Central memory CD8-positive, alpha-beta T cell (primary cell): ENCODE measurements at regions not wholly inside any gene's neighbourhood (a gene's known extent, or its start where the extent isn't known, plus 50 kb on each side); places are given as distances from the start of the nearest gene placed in this dataset.

Experiments used
- ATAC-seq: fragments of 150-1000 bp; cut with Tn5 transposase; replicated peaks from 2 replicates; pipeline ENCODE4 v1.10.0; 2022; ENCODE audit warnings: mild to moderate bottlenecking, moderate FRiP score, moderate number of reproducible peaks; ENCODE audit not compliant: poor library complexity, severe bottlenecking; ENCODE audit errors: extremely low read depth
- DNase-seq, 2 donors: peaks; one replicate each; pipeline ENCODE4 v3.0.0; 2021; ENCODE audit warnings: low spot score in 2 of 2
- H3K27ac Mint-ChIP-seq: one replicate; pipeline ENCODE4 v1.8.0; 2022; ENCODE audit warnings: low read depth, mild to moderate bottlenecking, moderate library complexity, mixed read lengths
- H3K27me3 Mint-ChIP-seq: one replicate; pipeline ENCODE4 v1.8.0; 2022; ENCODE audit warnings: mixed read lengths
- H3K36me3 Mint-ChIP-seq: one replicate; pipeline ENCODE4 v1.8.0; 2022; ENCODE audit warnings: mild to moderate bottlenecking, moderate library complexity, mixed read lengths; ENCODE audit not compliant: insufficient read depth
- H3K4me1 Mint-ChIP-seq: one replicate; pipeline ENCODE4 v1.8.0; 2022; ENCODE audit warnings: mixed read lengths
- H3K4me3 Mint-ChIP-seq: one replicate; pipeline ENCODE4 v1.8.0; 2022; ENCODE audit warnings: mild to moderate bottlenecking, moderate library complexity, mixed read lengths
- H3K9me3 Mint-ChIP-seq: one replicate; pipeline ENCODE4 v1.8.0; 2022; ENCODE audit warnings: mixed read lengths

- no peak for ATAC-seq
- no peak overlapping the region for H3K27ac Mint-ChIP-seq
- H3K36me3 Mint-ChIP-seq: no peaks in the 10 kb centered on the region
- H3K4me1 Mint-ChIP-seq: no peaks in the 10 kb centered on the region
- H3K27me3 Mint-ChIP-seq: peaks cover 19% of the 10 kb centered on the region
- DNase-seq: no peak
- H3K4me3 Mint-ChIP-seq: no peak overlapping the region
- no peaks in the 10 kb centered on the region for H3K9me3 Mint-ChIP-seq
These were observed 72.8 kb upstream of the SPATA13 start for GRCh38 chr13:24087605-24088225.

- Mint-ChIP-seq H3K9me3 (no peaks in the 10 kb centered on the region), H3K27me3 (peaks cover 19% of the 10 kb centered on the region), H3K27ac (no peak overlapping the region), H3K36me3 (no peaks in the 10 kb centered on the region), H3K4me1 (no peaks in the 10 kb centered on the region), H3K4me3 (no peak overlapping the region)
- DNase-seq (no peak), ATAC-seq (no peak)
These were observed 70.5 kb upstream of the SPATA13 start for GRCh38 chr13:24090049-24090448.

DNA sequence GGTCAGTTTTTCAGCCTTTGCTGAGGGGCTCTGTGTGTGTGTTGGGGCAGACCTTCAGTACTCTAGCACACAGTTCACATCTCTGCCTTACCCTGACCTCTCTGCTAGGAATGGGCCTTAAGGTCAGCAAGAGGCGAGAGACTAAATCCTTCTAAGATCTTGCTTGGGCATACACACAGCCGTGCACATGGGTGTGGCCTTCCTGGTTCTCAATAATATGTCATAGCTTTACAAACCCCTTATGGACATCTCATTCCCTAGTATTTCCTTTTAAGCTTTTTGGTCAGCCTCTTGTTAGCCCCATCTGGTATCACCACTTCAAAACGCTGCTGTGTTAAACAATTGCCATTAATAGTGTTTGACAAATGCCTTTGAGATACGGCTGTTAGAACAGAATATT, 69.4 kb upstream of the SPATA13 start:
- no peak for ATAC-seq
- Mint-ChIP-seq H3K27me3 (peaks cover 10% of the 10 kb centered on the region), H3K4me3 (no peak overlapping the region)

GRCh38 chr13:24092108-24092507, 68.4 kb upstream of the SPATA13 start:
- DNase-seq: no peak
- no peaks in the 10 kb centered on the region for H3K27me3 Mint-ChIP-seq
- no peak overlapping the region for H3K27ac Mint-ChIP-seq
- H3K36me3 Mint-ChIP-seq: no peaks in the 10 kb centered on the region
- H3K9me3 Mint-ChIP-seq: no peaks in the 10 kb centered on the region
- H3K4me3 Mint-ChIP-seq: no peak overlapping the region
- no peaks in the 10 kb centered on the region for H3K4me1 Mint-ChIP-seq
- no peak for ATAC-seq

More for the DNA sequence above, 69.4 kb upstream of the SPATA13 start:
- Mint-ChIP-seq H3K4me1 (no peaks in the 10 kb centered on the region), H3K36me3 (no peaks in the 10 kb centered on the region), H3K9me3 (no peaks in the 10 kb centered on the region), H3K27ac (no peak overlapping the region)
- no peak for DNase-seq

DNA sequence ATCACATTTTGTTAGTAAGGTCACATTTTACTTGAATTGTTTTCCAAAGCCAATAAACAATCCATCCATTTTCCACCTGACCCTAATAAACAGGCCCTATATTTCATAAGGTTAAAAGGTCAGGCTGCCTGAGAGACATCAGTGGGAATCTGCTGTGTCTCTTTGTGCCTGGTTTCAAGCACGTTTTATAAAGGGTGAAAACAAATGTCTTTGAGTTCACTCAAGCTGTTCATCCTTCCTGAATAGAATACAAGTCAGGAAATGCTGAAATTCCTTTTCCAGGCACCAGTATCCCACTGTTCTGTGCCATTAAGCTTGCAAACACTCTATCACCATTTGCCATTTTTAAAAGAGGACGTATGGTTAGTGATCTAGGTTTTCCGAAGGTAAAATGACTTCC, 67.5 kb upstream of the SPATA13 start:
- Mint-ChIP-seq H3K9me3 (no peaks in the 10 kb centered on the region), H3K27ac (no peak overlapping the region), H3K4me3 (no peak overlapping the region), H3K36me3 (no peaks in the 10 kb centered on the region), H3K27me3 (no peaks in the 10 kb centered on the region), H3K4me1 (peaks cover 7% of the 10 kb centered on the region)
- DNase-seq (no peak), ATAC-seq (no peak)

GRCh38 chr13:24096659-24097058, 63.9 kb upstream of the SPATA13 start:
- no peaks in the 10 kb centered on the region for H3K9me3 Mint-ChIP-seq
- no peak for DNase-seq
- H3K27me3 Mint-ChIP-seq: no peaks in the 10 kb centered on the region
- no peak for ATAC-seq
- H3K36me3 Mint-ChIP-seq: peaks cover 1% of the 10 kb centered on the region
- no peak overlapping the region for H3K27ac Mint-ChIP-seq
- H3K4me3 Mint-ChIP-seq: no peak overlapping the region
- peaks cover 7% of the 10 kb centered on the region for H3K4me1 Mint-ChIP-seq

DNA sequence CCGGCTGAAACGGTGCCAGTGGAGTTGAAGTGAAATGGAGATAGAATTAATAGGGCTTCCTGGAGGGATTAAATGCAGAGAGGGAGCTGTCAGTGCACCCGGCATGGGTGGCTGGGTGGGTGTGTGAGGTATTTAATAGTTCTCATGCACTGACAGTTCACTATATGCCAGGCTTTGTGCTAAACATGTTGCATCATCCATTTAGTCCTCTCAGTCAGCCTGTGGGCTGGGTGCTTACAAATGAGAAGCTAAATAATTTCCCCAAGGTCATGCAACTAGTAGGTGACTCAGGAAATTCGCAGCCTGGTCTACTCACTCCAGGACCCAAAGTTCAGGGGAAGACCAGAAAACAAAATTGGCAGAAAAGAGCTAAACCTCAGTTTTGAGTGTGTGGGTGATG, 63.5 kb upstream of the SPATA13 start:
- ATAC-seq (no peak), DNase-seq (no peak)
- Mint-ChIP-seq H3K36me3 (peaks cover 1% of the 10 kb centered on the region), H3K4me1 (peaks cover 7% of the 10 kb centered on the region), H3K9me3 (no peaks in the 10 kb centered on the region), H3K4me3 (peak overlapping the region; percentile 2), H3K27me3 (no peaks in the 10 kb centered on the region), H3K27ac (no peak overlapping the region)

GRCh38 chr13:24097667-24098066, 62.9 kb upstream of the SPATA13 start:
- H3K9me3 Mint-ChIP-seq: no peaks in the 10 kb centered on the region
- no peak for ATAC-seq
- H3K36me3 Mint-ChIP-seq: peaks cover 1% of the 10 kb centered on the region
- H3K27ac Mint-ChIP-seq: no peak overlapping the region
- H3K4me1 Mint-ChIP-seq: peaks cover 7% of the 10 kb centered on the region
- peak overlapping the region; percentile 2 for H3K4me3 Mint-ChIP-seq
- H3K27me3 Mint-ChIP-seq: no peaks in the 10 kb centered on the region
- no peak for DNase-seq

DNA sequence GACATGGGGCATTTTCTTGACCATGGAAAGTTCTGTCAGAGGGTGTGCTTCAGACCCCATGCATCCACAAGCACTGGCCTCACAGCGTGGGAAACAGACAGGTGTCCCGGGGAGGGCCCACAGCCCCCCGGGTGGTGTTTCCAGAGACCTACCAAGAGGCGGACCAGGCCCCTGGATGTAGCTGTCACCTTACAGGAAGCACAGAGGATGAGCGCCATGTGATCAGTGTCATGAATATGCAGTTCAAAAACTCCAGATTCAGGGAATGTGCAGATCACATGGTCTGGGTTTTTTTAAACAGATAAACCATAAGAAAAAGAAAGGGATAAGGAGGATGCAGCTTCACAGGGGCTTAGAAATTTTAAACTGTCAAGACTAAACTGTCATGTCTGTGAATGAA, 61.0 kb upstream of the SPATA13 start:
- peaks cover 7% of the 10 kb centered on the region for H3K4me1 Mint-ChIP-seq
- ATAC-seq: no peak
- no peaks in the 10 kb centered on the region for H3K9me3 Mint-ChIP-seq
- H3K27ac Mint-ChIP-seq: no peak overlapping the region
- H3K36me3 Mint-ChIP-seq: peaks cover 1% of the 10 kb centered on the region
- DNase-seq: no peak
- H3K4me3 Mint-ChIP-seq: no peak overlapping the region
- no peaks in the 10 kb centered on the region for H3K27me3 Mint-ChIP-seq

- no peak overlapping the region for H3K27ac Mint-ChIP-seq
These were observed 60.3 kb upstream of the SPATA13 start for GRCh38 chr13:24100188-24100587.

DNA sequence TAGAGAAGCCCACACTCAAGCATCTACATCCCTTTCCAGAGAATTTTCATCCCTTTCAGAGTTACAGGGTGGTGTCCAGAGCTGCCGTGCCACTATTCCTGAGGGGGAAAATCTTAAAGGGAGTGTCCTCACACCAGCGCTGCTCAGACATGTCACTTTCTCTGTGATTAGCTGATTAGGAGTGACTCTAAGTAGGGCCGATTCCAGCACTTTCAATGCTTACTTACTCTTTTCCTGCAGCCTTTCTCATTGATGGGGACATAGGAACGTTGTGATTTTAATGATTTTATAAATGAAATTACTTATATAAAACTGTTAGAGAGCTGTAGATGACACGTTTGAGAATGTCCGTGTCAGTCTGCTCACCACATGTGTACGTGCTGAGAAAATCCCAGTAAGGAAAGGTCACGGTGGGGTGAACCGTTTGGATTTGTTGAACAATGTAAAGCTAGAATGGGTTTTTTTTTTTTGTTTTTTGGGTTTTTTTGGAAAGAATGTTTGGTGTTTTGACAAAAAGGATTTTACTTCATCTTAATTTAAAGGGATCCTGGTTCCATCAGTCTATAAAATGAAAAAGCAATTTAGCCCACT, 56.6 kb upstream of the SPATA13 start:
- ATAC-seq (no peak), DNase-seq (no peak)
- Mint-ChIP-seq H3K4me3 (no peak overlapping the region), H3K27me3 (no peaks in the 10 kb centered on the region), H3K27ac (no peak overlapping the region), H3K4me1 (no peaks in the 10 kb centered on the region), H3K36me3 (peaks cover 1% of the 10 kb centered on the region), H3K9me3 (no peaks in the 10 kb centered on the region)

More at GRCh38 chr13:24100188-24100587, 60.3 kb upstream of the SPATA13 start:
- Mint-ChIP-seq H3K4me1 (peaks cover 7% of the 10 kb centered on the region), H3K36me3 (peaks cover 1% of the 10 kb centered on the region), H3K27me3 (no peaks in the 10 kb centered on the region), H3K9me3 (no peaks in the 10 kb centered on the region), H3K4me3 (no peak overlapping the region)
- no peak for DNase-seq
- no peak for ATAC-seq

DNA sequence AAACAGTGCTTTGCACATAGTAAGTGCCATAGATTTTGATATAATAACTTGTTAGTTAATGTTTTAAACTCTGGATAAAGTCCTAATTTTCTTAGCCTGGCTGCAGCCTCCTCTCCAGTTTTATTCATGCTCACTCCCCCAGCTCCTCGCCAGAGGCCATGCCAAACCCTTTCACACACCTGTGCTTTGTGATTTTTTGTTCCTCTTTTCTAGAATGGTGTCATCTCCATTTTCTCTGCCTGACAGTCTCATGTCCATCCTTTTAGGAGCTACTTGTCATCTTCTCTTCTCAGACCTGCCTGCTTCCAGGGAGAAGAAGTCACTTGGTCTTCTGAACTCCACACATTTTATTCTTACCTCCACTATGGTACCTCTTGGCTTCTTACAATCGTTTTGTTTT, 55.8 kb upstream of the SPATA13 start:
- ATAC-seq (no peak), DNase-seq (no peak)
- no peak overlapping the region for H3K27ac Mint-ChIP-seq
- no peak overlapping the region for H3K4me3 Mint-ChIP-seq
- H3K4me1 Mint-ChIP-seq: no peaks in the 10 kb centered on the region
- H3K36me3 Mint-ChIP-seq: no peaks in the 10 kb centered on the region
- no peaks in the 10 kb centered on the region for H3K9me3 Mint-ChIP-seq
- no peaks in the 10 kb centered on the region for H3K27me3 Mint-ChIP-seq

DNA sequence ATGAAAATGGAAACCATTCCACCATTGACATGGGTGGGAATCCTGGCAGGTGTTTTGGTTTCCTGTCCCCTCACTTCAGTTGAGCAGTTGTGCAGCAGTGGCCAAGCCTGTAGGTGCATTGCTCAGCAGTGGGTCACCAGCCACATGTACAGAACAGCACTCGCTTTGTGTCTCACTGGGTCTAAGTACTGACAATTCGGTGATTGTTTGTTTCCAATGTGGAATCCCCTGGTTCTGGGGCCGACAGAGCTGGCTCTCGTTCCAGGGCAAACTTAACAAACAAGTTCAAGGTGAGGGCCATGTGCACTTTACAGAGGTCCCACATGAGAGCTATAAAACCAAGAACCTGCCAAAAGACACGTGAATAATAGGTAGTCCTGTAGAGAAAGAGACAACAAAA, 54.1 kb upstream of the SPATA13 start:
- Mint-ChIP-seq H3K36me3 (no peaks in the 10 kb centered on the region), H3K4me3 (no peak overlapping the region), H3K4me1 (no peaks in the 10 kb centered on the region), H3K27ac (no peak overlapping the region), H3K9me3 (no peaks in the 10 kb centered on the region), H3K27me3 (peaks cover 1% of the 10 kb centered on the region)
- ATAC-seq: no peak
- no peak for DNase-seq
